ENCODE measurements at regions not wholly inside any gene's neighbourhood (a gene's known extent, or its start where the extent isn't known, plus 50 kb on each side); places are given as distances from the start of the nearest gene placed in this dataset.

DNA sequence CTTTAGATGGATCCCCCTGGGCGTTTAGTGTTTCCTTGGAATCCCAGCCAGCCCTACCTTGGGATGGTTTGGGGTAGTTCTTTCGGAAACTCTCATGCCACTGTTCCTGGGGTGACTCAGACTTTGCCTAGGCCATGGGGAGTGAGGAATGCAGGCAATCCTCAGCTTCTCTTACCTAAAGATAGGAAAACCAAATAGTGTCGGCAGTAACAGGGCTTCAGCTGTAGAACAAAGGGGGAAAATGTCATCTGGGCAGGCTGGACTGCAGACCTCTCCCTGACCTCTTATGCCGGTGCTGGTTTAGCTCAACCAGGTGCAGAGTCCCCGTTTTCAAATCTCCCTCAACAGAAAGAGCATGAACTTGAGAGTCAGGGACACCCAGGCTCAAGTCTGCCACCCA, 252.1 kb downstream of the TSN start:
- no CpG with 5 or more reads among the region's 5 CpGs for WGBS, 2 donors (ENCODE audit: extremely low coverage in 2 of 2, insufficient read length in 2 of 2, insufficient replicate concordance in 1 of 2)
- H3K4me3 ChIP-seq (ENCODE audit: low read length in 2 of 2): no peak overlapping the region
- peaks cover 0 to 3% of the 10 kb centered on the region in 2 donors for H3K9me3 ChIP-seq (replicated peaks in 1 of 2; ENCODE audit: control insufficient read depth in 2 of 2, insufficient read depth in 1 of 2, low read depth in 1 of 2, low read length in 2 of 2)
- no peak overlapping the region for H2BK12ac ChIP-seq (ENCODE audit: low read length)
- H3K4ac ChIP-seq (ENCODE audit: low read length): no peak overlapping the region
- H2BK5ac ChIP-seq (ENCODE audit: low read length): no peak overlapping the region
- no peak overlapping the region for H3K9ac ChIP-seq (ENCODE audit: low read depth, low read length, poor library complexity)
- no peak overlapping the region for H2AK5ac ChIP-seq (ENCODE audit: low read depth, low read length)
- H4K91ac ChIP-seq (ENCODE audit: low read depth, low read length, poor library complexity): no peak overlapping the region
- DNase-seq (ENCODE audit: low spot score): no peak
- no peaks in the 10 kb centered on the region for H3K27me3 ChIP-seq (ENCODE audit: control insufficient read depth in 3 of 3, insufficient read depth in 3 of 3, low read depth in 1 of 3, low read length in 3 of 3)
- no peaks in the 10 kb centered on the region for H3K79me1 ChIP-seq (ENCODE audit: low read depth, low read length)
- no peaks in the 10 kb centered on the region for H3K36me3 ChIP-seq (replicated peaks in 1 of 2; ENCODE audit: control insufficient read depth in 2 of 2, insufficient read depth in 2 of 2, low read length in 2 of 2)
- no peak overlapping the region for H4K8ac ChIP-seq (ENCODE audit: low read depth, low read length)
- no peak overlapping the region for H3K14ac ChIP-seq (ENCODE audit: low read length)
- no peak overlapping the region for H2BK120ac ChIP-seq (ENCODE audit: low read depth, low read length)
- no peak overlapping the region for H3K4me2 ChIP-seq (ENCODE audit: insufficient read depth, low read length, poor library complexity, severe bottlenecking)
- no peak overlapping the region for H2BK15ac ChIP-seq (ENCODE audit: low read length)
- H3K27ac ChIP-seq (replicated peaks; ENCODE audit: low read length): no peak overlapping the region
- no peak overlapping the region for H3K18ac ChIP-seq (ENCODE audit: low read length)
- H3K4me1 ChIP-seq (ENCODE audit: control insufficient read depth in 2 of 2, insufficient read depth in 1 of 2, low read depth in 1 of 2, low read length in 2 of 2): peaks cover 0 to 10% of the 10 kb centered on the region in 2 donors
- no peak overlapping the region for H2AFZ ChIP-seq (ENCODE audit: low read length)
- H3K23ac ChIP-seq (ENCODE audit: low read depth, low read length, poor library complexity): no peak overlapping the region

DNA sequence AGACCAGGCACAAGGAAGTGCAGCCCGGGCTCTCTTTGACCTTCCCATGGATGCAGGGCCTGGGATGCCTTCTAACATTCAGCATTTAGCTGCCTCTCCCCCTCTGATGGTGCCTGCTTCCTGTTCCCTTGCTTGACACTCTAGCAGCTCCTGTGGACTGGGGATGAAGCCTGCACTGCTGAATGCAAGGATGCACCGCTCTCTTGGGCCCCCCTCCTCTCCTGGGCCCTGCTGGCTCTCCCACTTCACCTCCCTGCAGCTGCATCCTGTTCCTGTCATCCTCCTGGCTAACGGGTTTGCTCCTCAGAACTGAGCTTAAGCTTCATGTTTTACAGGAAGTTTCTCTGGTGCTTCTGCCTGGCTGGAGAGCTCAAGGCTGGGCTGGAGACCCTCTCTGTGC, 254.1 kb downstream of the TSN start:
- H3K14ac ChIP-seq (ENCODE audit: low read length): no peak overlapping the region
- no CpG with 5 or more reads among the region's 3 CpGs for WGBS, 2 donors (ENCODE audit: extremely low coverage in 2 of 2, insufficient read length in 2 of 2, insufficient replicate concordance in 1 of 2)
- H3K4me3 ChIP-seq (ENCODE audit: low read length in 2 of 2): no peak overlapping the region

DNA sequence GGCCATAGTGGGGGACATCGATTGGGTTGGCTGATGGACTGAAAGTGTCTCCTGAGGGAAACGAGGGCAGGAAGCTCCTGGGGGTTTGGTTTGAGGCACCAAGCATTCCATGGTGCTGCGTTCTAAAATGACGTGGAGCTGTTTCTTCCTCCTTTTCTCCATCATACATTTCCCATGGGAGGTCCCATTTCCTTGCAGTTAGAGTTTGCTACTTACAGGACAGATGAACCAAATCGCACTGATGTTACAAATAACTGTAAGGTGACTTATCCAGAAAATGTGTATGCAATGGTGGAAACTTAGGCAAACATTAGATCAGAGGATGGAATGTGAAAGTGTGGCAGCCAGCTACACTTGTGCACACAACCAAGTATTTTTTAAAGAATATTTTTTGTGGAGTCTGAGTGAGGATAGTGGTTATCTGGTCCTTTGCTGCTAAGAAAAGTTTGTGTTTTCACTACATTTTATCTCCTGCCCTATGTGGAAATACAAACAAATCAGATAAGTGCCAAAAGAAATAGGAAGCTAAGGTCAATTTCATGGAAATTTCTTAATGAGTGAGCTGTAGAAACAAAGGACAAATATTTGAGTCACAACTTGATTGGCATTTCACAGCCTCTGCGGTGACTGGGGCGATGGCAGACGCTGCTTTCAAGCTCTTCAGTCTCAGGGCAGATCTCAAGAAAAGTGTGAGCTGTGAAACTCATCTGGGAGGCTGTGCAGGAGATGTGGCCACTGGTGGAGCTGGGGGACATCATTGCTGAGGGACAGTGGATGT, 256.2 kb downstream of the TSN start:
- no peak overlapping the region for H3K4ac ChIP-seq (ENCODE audit: low read length)
- H2BK120ac ChIP-seq (ENCODE audit: low read depth, low read length): no peak overlapping the region
- no peak overlapping the region for H2BK15ac ChIP-seq (ENCODE audit: low read length)
- H4K8ac ChIP-seq (ENCODE audit: low read depth, low read length): no peak overlapping the region
- H3K9ac ChIP-seq (ENCODE audit: low read depth, low read length, poor library complexity): no peak overlapping the region
- no peaks in the 10 kb centered on the region for H3K36me3 ChIP-seq (replicated peaks in 1 of 2; ENCODE audit: control insufficient read depth in 2 of 2, insufficient read depth in 2 of 2, low read length in 2 of 2)
- H3K4me1 ChIP-seq (ENCODE audit: control insufficient read depth in 2 of 2, insufficient read depth in 1 of 2, low read depth in 1 of 2, low read length in 2 of 2): peaks cover 0 to 10% of the 10 kb centered on the region in 2 donors
- DNase-seq (ENCODE audit: low spot score): no peak
- no peaks in the 10 kb centered on the region for H3K79me1 ChIP-seq (ENCODE audit: low read depth, low read length)
- H2AFZ ChIP-seq (ENCODE audit: low read length): no peak overlapping the region
- H3K18ac ChIP-seq (ENCODE audit: low read length): peak overlapping the region; percentile 87
- H3K4me3 ChIP-seq (ENCODE audit: low read length in 2 of 2): no peak overlapping the region
- H3K23ac ChIP-seq (ENCODE audit: low read depth, low read length, poor library complexity): no peak overlapping the region
- no peak overlapping the region for H3K27ac ChIP-seq (replicated peaks; ENCODE audit: low read length)
- H3K4me2 ChIP-seq (ENCODE audit: insufficient read depth, low read length, poor library complexity, severe bottlenecking): no peak overlapping the region
- H2AK5ac ChIP-seq (ENCODE audit: low read depth, low read length): peak overlapping the region; percentile 82
- no peak overlapping the region for H4K91ac ChIP-seq (ENCODE audit: low read depth, low read length, poor library complexity)
- H2BK12ac ChIP-seq (ENCODE audit: low read length): no peak overlapping the region
- no peak overlapping the region for H2BK5ac ChIP-seq (ENCODE audit: low read length)
- H3K9me3 ChIP-seq (replicated peaks in 1 of 2; ENCODE audit: control insufficient read depth in 2 of 2, insufficient read depth in 1 of 2, low read depth in 1 of 2, low read length in 2 of 2): peaks cover 0 to 3% of the 10 kb centered on the region in 2 donors
- WGBS, 2 donors (ENCODE audit: extremely low coverage in 2 of 2, insufficient read length in 2 of 2, insufficient replicate concordance in 1 of 2): no CpG with 5 or more reads among the region's 8 CpGs
- H3K27me3 ChIP-seq (ENCODE audit: control insufficient read depth in 3 of 3, insufficient read depth in 3 of 3, low read depth in 1 of 3, low read length in 3 of 3): no peaks in the 10 kb centered on the region
- H3K14ac ChIP-seq (ENCODE audit: low read length): peak overlapping the region; percentile 71

More for the DNA sequence above, 254.1 kb downstream of the TSN start:
- no peak for DNase-seq (ENCODE audit: low spot score)
- Histone ChIP-seq H3K4me2 (ENCODE audit: insufficient read depth, low read length, poor library complexity, severe bottlenecking) (no peak overlapping the region), H3K9ac (ENCODE audit: low read depth, low read length, poor library complexity) (no peak overlapping the region), H2BK15ac (ENCODE audit: low read length) (no peak overlapping the region), H3K27me3 (ENCODE audit: control insufficient read depth in 3 of 3, insufficient read depth in 3 of 3, low read depth in 1 of 3, low read length in 3 of 3) (no peaks in the 10 kb centered on the region), H2BK120ac (ENCODE audit: low read depth, low read length) (no peak overlapping the region), H3K27ac (replicated peaks; ENCODE audit: low read length) (no peak overlapping the region), H2BK12ac (ENCODE audit: low read length) (no peak overlapping the region), H3K9me3 (replicated peaks in 1 of 2; ENCODE audit: control insufficient read depth in 2 of 2, insufficient read depth in 1 of 2, low read depth in 1 of 2, low read length in 2 of 2) (peaks cover 0 to 3% of the 10 kb centered on the region in 2 donors), H3K18ac (ENCODE audit: low read length) (peak overlapping the region; percentile 24), H3K4me1 (ENCODE audit: control insufficient read depth in 2 of 2, insufficient read depth in 1 of 2, low read depth in 1 of 2, low read length in 2 of 2) (peaks cover 0 to 10% of the 10 kb centered on the region in 2 donors), H2AFZ (ENCODE audit: low read length) (no peak overlapping the region), H2AK5ac (ENCODE audit: low read depth, low read length) (no peak overlapping the region), H4K91ac (ENCODE audit: low read depth, low read length, poor library complexity) (no peak overlapping the region), H4K8ac (ENCODE audit: low read depth, low read length) (no peak overlapping the region), H3K23ac (ENCODE audit: low read depth, low read length, poor library complexity) (no peak overlapping the region), H3K79me1 (ENCODE audit: low read depth, low read length) (no peaks in the 10 kb centered on the region), H3K36me3 (replicated peaks in 1 of 2; ENCODE audit: control insufficient read depth in 2 of 2, insufficient read depth in 2 of 2, low read length in 2 of 2) (no peaks in the 10 kb centered on the region), H2BK5ac (ENCODE audit: low read length) (no peak overlapping the region), H3K4ac (ENCODE audit: low read length) (no peak overlapping the region)

DNA sequence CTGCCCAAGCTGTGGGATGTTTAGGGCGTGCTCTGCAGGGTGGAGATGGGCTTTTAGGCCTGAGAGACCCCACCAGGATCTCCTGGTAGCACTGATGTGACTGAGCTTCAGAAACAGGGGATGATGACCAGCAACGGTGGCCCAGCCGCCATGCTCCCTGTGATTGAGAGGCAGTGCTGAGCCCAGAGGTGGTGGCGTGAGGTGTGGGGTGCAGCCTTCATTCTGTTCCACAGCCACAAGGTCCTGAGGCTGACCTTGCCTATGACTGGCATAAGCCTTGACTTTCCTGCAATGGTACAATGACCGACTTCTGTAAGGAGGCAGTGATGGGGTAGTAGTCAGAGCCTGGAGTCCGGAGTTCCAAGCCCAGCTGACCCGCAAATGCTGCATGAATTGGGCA, 263.3 kb downstream of the TSN start:
- Histone ChIP-seq H3K27ac (replicated peaks; ENCODE audit: low read length) (no peak overlapping the region), H3K4me3 (ENCODE audit: low read length in 2 of 2) (no peak overlapping the region), H3K36me3 (replicated peaks in 1 of 2; ENCODE audit: control insufficient read depth in 2 of 2, insufficient read depth in 2 of 2, low read length in 2 of 2) (no peaks in the 10 kb centered on the region), H2AFZ (ENCODE audit: low read length) (no peak overlapping the region), H3K79me1 (ENCODE audit: low read depth, low read length) (no peaks in the 10 kb centered on the region), H3K4me1 (ENCODE audit: control insufficient read depth in 2 of 2, insufficient read depth in 1 of 2, low read depth in 1 of 2, low read length in 2 of 2) (peaks cover 0 to 1% of the 10 kb centered on the region in 2 donors), H3K9ac (ENCODE audit: low read depth, low read length, poor library complexity) (no peak overlapping the region), H3K23ac (ENCODE audit: low read depth, low read length, poor library complexity) (no peak overlapping the region), H2AK5ac (ENCODE audit: low read depth, low read length) (no peak overlapping the region), H3K4ac (ENCODE audit: low read length) (no peak overlapping the region), H2BK5ac (ENCODE audit: low read length) (no peak overlapping the region), H2BK15ac (ENCODE audit: low read length) (no peak overlapping the region), H2BK120ac (ENCODE audit: low read depth, low read length) (no peak overlapping the region), H4K8ac (ENCODE audit: low read depth, low read length) (no peak overlapping the region), H3K9me3 (replicated peaks in 1 of 2; ENCODE audit: control insufficient read depth in 2 of 2, insufficient read depth in 1 of 2, low read depth in 1 of 2, low read length in 2 of 2) (peaks cover 0 to 4% of the 10 kb centered on the region in 2 donors), H3K4me2 (ENCODE audit: insufficient read depth, low read length, poor library complexity, severe bottlenecking) (no peak overlapping the region), H3K18ac (ENCODE audit: low read length) (peak overlapping the region; percentile 55), H2BK12ac (ENCODE audit: low read length) (peak overlapping the region; percentile 26), H3K14ac (ENCODE audit: low read length) (no peak overlapping the region), H4K91ac (ENCODE audit: low read depth, low read length, poor library complexity) (no peak overlapping the region), H3K27me3 (ENCODE audit: control insufficient read depth in 3 of 3, insufficient read depth in 3 of 3, low read depth in 1 of 3, low read length in 3 of 3) (no peaks in the 10 kb centered on the region)
- WGBS, 2 donors (ENCODE audit: extremely low coverage in 2 of 2, insufficient read length in 2 of 2, insufficient replicate concordance in 1 of 2): no CpG with 5 or more reads among the region's 7 CpGs
- DNase-seq (ENCODE audit: low spot score): no peak

Data from neuronal stem cell (in vitro differentiated cells).